ENCODE measurements at regions not wholly inside any gene's neighbourhood (a gene's known extent, or its start where the extent isn't known, plus 50 kb on each side); places are given as distances from the start of the nearest gene placed in this dataset.

DNA sequence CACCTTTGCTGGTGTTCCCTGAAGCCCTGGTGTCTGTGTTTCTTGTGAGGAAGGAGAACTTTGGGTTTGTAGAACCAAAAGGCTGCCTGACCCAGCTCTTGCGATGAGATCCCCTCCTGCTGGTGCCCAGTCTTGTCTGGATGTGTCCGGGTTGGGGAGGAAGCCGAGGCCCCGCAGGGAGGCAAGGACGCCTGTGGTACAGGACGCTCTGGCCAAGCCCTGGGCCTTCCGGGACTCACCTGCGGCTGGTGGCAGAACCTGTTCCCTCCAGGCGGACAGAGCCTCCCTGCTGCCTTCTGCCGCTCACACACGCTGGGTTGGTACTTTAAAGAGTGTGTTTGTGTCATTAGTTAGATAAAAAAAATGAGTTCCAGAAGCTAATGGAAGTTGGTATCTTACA, 616.2 kb downstream of the GALR1 start:
- DNase-seq: no peak

GRCh38 chr18:77866351-77866750, 616.7 kb downstream of the GALR1 start:
- DNase-seq: no peak

DNA sequence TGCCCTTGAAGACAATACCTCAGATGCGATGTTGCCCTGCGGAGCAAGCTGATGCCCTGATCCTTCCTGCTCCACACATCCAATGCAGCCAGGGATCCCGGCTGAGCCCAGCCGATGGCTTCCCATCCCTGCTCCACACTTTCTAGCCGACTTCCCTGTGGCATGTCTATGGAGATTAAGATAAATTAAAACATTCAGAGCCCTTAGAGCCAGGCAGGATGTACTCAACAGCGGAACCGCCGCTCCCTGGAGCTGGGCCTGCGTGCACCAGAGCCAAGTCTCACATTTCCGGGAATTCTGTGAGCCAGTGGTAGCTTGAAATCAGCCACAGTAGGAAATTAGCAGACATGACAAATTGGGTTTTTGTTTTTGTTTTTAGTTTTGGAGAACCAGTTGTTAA, 620.6 kb downstream of the GALR1 start:
- DNase-seq: no peak

- DNase-seq: no peak
Measured at GRCh38 chr18:77870894-77871293, 621.2 kb downstream of the GALR1 start.

DNA sequence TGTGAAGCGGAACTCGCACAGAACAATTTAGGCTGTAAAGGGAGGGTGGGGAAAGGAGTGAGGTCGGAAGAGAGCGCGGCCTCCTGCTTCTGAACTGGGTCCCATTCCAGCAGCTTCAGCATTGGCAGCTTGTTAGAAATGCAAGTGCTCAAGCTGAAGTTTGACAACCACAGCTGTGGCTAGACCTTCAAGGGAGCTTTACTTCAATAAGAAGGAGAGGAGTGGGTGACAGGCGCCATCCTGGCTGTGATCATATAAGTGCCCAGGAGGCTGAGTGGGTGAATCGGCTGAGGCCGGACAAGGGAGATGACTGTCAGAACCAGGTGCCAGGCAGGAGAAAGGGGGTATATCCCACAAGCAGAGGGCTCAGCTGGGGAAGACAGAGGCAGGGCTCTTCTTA, 622.5 kb downstream of the GALR1 start:
- no peak for DNase-seq

GRCh38 chr18:77876319-77876865, 626.7 kb downstream of the GALR1 start:
- no peak for DNase-seq

- no peak for DNase-seq
Measured at GRCh38 chr18:77879829-77880228, 630.2 kb downstream of the GALR1 start.

- DNase-seq: no peak
Measured at GRCh38 chr18:77884454-77884853, 634.8 kb downstream of the GALR1 start.

DNA sequence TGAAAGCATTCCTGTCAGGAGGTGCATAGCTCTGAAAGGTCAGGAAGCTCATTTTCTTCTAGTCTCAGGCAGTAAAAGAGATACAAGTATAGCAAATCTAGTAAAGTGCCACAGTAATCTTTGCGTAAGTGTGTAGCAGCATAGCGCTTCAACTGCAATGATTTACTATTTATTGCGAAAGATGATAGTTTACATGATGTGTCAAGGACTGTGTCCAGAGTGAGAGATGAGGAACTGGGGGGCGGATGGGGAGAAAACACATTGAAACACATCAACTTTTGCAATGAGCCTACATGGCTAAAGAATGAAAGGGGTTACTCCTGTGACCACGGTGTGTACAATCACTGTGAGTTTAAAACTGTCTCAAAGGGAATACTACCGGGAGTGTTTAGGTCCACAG, 644.4 kb downstream of the GALR1 start:
- DNase-seq: no peak

DNA sequence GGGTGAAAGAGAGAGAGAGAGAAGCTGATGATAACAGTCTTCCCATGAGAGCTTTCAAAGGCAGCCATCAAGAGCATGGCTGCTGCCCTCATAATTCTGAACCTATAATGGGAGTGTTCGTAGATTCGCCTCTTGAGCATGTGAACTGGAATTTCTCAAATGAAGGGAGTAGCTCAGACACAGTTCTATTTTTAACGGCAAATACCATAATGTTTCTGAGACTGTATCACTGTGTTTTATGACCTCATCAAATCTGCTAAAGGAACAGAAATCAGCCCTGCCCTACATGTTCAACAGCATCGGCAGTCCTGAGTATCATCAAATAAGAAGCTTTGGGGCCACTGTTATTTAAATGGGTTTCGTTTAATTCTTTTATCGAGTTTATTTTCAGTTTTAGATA, 645.6 kb downstream of the GALR1 start:
- no peak for DNase-seq

GRCh38 chr18:77896586-77897252, 647.1 kb downstream of the GALR1 start:
- DNase-seq: no peak

DNA sequence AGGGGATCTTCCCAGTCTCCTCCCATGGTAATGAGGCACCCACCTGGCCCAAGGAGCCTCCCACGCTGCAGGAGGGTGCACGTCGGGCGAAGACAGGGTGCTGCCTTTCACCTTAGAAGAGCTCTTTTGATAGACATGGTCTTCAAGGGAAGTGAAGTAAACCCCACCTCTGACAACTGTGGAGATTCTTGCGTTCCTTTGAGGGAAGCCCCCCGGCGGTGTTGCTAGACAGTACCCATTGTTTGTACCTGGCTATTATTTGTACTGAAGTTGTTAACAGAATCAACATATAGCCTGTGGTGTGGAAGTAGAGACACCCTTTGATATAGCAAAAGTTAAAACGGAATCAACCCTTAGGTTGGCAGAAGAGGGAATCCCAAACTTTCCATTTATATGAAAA, 648.0 kb downstream of the GALR1 start:
- peak; percentile 72 for DNase-seq

- DNase-seq: peak; percentile 78
Measured at GRCh38 chr18:77899972-77900754, 650.5 kb downstream of the GALR1 start.

- no peak for DNase-seq
Measured at GRCh38 chr18:77905011-77905410, 655.4 kb downstream of the GALR1 start.

DNA sequence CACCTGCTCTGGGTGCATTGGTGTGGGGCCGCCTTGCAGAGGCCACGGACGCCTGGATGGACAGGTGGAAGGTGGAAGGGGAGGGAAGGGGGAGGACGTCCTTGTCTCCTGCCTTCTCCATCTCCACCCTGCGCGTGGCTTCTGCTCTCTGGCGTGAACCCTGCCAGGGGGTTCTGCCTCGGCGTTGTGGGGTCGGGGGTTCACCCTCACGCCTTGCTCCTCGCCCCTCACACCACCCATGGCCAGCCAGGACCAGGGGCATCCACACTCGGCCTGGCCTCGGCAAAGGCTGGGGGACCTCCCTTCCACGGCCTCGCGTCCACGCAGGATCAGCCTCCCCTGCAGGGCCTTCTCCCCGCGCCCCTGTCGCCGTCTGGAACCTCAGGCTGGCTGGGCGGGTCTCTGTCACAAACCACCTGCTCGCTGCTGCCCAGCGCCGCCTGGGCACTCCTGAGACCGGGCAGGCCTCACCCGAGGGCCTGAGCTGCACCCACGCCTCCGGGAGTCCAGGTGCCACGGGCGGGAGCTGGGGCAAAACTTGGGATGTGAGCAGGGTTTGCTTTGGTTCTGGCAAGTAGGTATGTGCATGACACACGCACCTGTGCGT, 655.9 kb downstream of the GALR1 start:
- DNase-seq: no peak

GRCh38 chr18:77906103-77906892, 656.6 kb downstream of the GALR1 start:
- DNase-seq: no peak

DNA sequence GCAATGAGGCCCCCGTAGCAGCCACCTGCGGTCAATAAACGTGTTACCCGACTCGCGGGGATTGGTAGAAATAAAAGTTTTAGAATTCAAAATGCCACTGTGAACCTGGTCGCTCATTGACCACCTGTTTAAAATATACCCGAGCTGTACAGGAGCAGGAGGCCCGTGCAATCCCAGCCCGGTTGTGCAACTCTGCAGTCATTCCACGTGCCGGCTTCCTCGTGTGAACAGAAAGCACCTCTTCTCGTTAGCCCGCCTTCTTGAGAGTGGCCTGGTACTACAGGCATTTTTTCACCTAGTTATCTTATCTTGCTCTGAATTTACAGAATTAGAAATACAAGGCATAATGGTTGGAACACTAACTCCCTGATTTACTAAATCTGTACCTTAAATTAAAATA, 660.7 kb downstream of the GALR1 start:
- no peak for DNase-seq

GRCh38 chr18:77911971-77912605, 662.4 kb downstream of the GALR1 start:
- DNase-seq: peak; percentile 24

- DNase-seq: no peak
Measured at GRCh38 chr18:77918730-77919129, 669.1 kb downstream of the GALR1 start.

- no peak for DNase-seq
Measured at GRCh38 chr18:77919923-77920322, 670.3 kb downstream of the GALR1 start.

- no peak for DNase-seq
Measured at GRCh38 chr18:77935342-77935741, 685.7 kb downstream of the GALR1 start.

- DNase-seq: no peak
Measured at GRCh38 chr18:77940566-77940965, 690.9 kb downstream of the GALR1 start.

GRCh38 chr18:77944533-77944932, 694.9 kb downstream of the GALR1 start:
- no peak for DNase-seq

All from COR-L47 (cell line).